ENCODE measurements at regions not wholly inside any gene's neighbourhood (a gene's known extent, or its start where the extent isn't known, plus 50 kb on each side); places are given as distances from the start of the nearest gene placed in this dataset.

GRCh38 chr10:35986756-35987502 is 344.8 kb upstream of the FZD8 start:
- Histone ChIP-seq H2AFZ (ENCODE audit: low read depth, low read length) (peak overlapping the region; percentile 85), H3K36me3 (ENCODE audit: control insufficient read depth in 2 of 2, extremely low read depth in 1 of 2, insufficient read depth in 2 of 2, low read length in 2 of 2) (no peaks in the 10 kb centered on the region), H3K4me3 (replicated peaks in 1 of 3; ENCODE audit: insufficient read depth in 1 of 3, low read depth in 1 of 3, low read length in 3 of 3) (no peak overlapping the region), H3K9ac (replicated peaks; ENCODE audit: extremely low read depth, insufficient read depth, low read length) (no peak overlapping the region), H3K27me3 (ENCODE audit: control insufficient read depth in 2 of 2, insufficient read depth in 2 of 2, low read length in 2 of 2) (no peaks in the 10 kb centered on the region), H3K4me1 (ENCODE audit: control insufficient read depth, extremely low read depth, insufficient read depth, low read length) (peaks cover 10% of the 10 kb centered on the region), H3K79me2 (ENCODE audit: control insufficient read depth, insufficient read depth, low read length) (no peaks in the 10 kb centered on the region), H3K9me1 (replicated peaks; ENCODE audit: control insufficient read depth, extremely low read depth, insufficient read depth, low read length) (no peaks in the 10 kb centered on the region), H3K27ac (ENCODE audit: insufficient read depth, low read depth, low read length) (no peak overlapping the region), H4K20me1 (replicated peaks; ENCODE audit: control insufficient read depth, extremely low read depth, insufficient read depth, low read length) (no peaks in the 10 kb centered on the region), H3K9me3 (replicated peaks; ENCODE audit: control insufficient read depth, insufficient read depth, low read length) (no peaks in the 10 kb centered on the region), H3K4me2 (ENCODE audit: insufficient read depth, low read length) (peak overlapping the region; percentile 55)
- ChIA-PET POLR2A (no interaction called here), CTCF (no interaction called here)
- DNase-seq (ENCODE audit: low read depth, low spot score) (peak; percentile 90), FAIRE-seq (peak; percentile 78)
- TF ChIP-seq JUN (IDR thresholded peaks at IDR 0.05; ENCODE audit: borderline replicate concordance, insufficient read depth, insufficient read length, low read depth) (no peak), POLR2AphosphoS5 (IDR thresholded peaks at IDR 0.05; ENCODE audit: insufficient read depth, low read depth, low read length) (no peak), CTCF (IDR thresholded peaks at IDR 0.05; ENCODE audit: extremely low read depth in 1 of 2, insufficient read depth in 1 of 2, low read depth in 1 of 2, low read length in 2 of 2) (no peak), MYC (IDR thresholded peaks at IDR 0.05; ENCODE audit: low read depth, low read length) (no peak), POLR2A (IDR thresholded peaks at IDR 0.05; ENCODE audit: low read depth, low read length) (no peak), EZH2 (IDR thresholded peaks at IDR 0.05; ENCODE audit: borderline replicate concordance, low read depth, low read length, severe bottlenecking) (no peak), GATA2 (IDR thresholded peaks at IDR 0.05; ENCODE audit: insufficient read depth, insufficient read length, low read depth, low read length) (no peak), MAX (IDR thresholded peaks at IDR 0.05; ENCODE audit: insufficient read depth, insufficient read length) (no peak), FOS (IDR thresholded peaks at IDR 0.05; ENCODE audit: borderline replicate concordance, insufficient read depth, low read length) (no peak)
- intact Hi-C loops (cut with micrococcal nuclease) (loop anchor here (2.0 kb wide), 1 partner anchor 186 kb away; no protein-coding TSS in a partner anchor), dilution Hi-C loops (cut with MboI; ENCODE audit: extremely low pct_ligation_motif_present, low sequenced_read_pairs) (no loop called here)
- no TSS peak for BruUV-seq (replicated peaks)

All from endothelial cell of umbilical vein (primary cell).